Activated CD4-positive, alpha-beta T cell treated with anti-CD3 and anti-CD28 coated beads, Interleukin-2, amount 50 U/mL, for 16 hours (primary cell): ENCODE measurements at regions not wholly inside any gene's neighbourhood (a gene's known extent, or its start where the extent isn't known, plus 50 kb on each side); places are given as distances from the start of the nearest gene placed in this dataset.

Experiments used
- DNase-seq: peaks from one replicate; pipeline ENCODE4 v3.0.0-alpha.2; 2020

GRCh38 chrX:88424541-88424940 lies 322.5 kb upstream of the CPXCR1 start:
- no peak for DNase-seq

GRCh38 chrX:88425739-88426138 lies 321.3 kb upstream of the CPXCR1 start:
- DNase-seq: no peak

GRCh38 chrX:88437563-88437962 lies 309.5 kb upstream of the CPXCR1 start:
- no peak for DNase-seq

- DNase-seq: no peak
Measured at GRCh38 chrX:88438209-88438608, 308.8 kb upstream of the CPXCR1 start.

- no peak for DNase-seq
Measured at GRCh38 chrX:88439935-88440334, 307.1 kb upstream of the CPXCR1 start.
